Natural killer cell (primary cell): ENCODE measurements at regions not wholly inside any gene's neighbourhood (a gene's known extent, or its start where the extent isn't known, plus 50 kb on each side); places are given as distances from the start of the nearest gene placed in this dataset.

Source experiments
- ATAC-seq, 3 donors: fragments of 150-1000 bp in 2 of 3; fragments of 200-7000 bp in 1 of 3; cut with Tn5 transposase; 1 replicate in 1 of 3; 2 replicates in 2 of 3; pipeline ENCODE4 v1.10.0; 2021; ENCODE audit warnings: mild to moderate bottlenecking in 2 of 3, moderate library complexity in 2 of 3
- DNase-seq, 2 donors: peaks; one replicate each; pipeline versions ENCODE4 v3.0.0 to v3.0.0-alpha.2; 2013 to 2021; ENCODE audit warnings: mixed read lengths in 1 of 2
- H3K27ac ChIP-seq: one replicate; pipeline ENCODE4 v1.5.1; 2013; ENCODE audit warnings: mild to moderate bottlenecking, low read length
- H3K27me3 ChIP-seq: one replicate; pipeline ENCODE4 v1.6.1; 2013; ENCODE audit warnings: low read length; ENCODE audit not compliant: control insufficient read depth, insufficient read depth
- H3K36me3 ChIP-seq: one replicate; pipeline ENCODE4 v1.6.1; 2013; ENCODE audit warnings: low read length; ENCODE audit not compliant: control insufficient read depth, insufficient read depth
- H3K4me1 ChIP-seq: one replicate; pipeline ENCODE4 v1.6.1; 2013; ENCODE audit warnings: low read length; ENCODE audit not compliant: control insufficient read depth, insufficient read depth
- H3K4me3 ChIP-seq: one replicate; pipeline ENCODE4 v1.5.1; 2013; ENCODE audit warnings: low read length
- H3K9me3 ChIP-seq: one replicate; pipeline ENCODE4 v1.6.1; 2013; ENCODE audit warnings: low read length; ENCODE audit not compliant: control insufficient read depth, insufficient read depth
- H3K27ac Mint-ChIP-seq, 2 donors: one replicate each; pipeline ENCODE4 v1.8.0; 2022; ENCODE audit warnings: mild to moderate bottlenecking in 2 of 2, mixed read lengths in 2 of 2, moderate library complexity in 1 of 2
- H3K27me3 Mint-ChIP-seq, 2 donors: one replicate each; pipeline ENCODE4 v1.8.0; 2022; ENCODE audit warnings: low read depth in 2 of 2, mixed read lengths in 2 of 2
- H3K36me3 Mint-ChIP-seq: one replicate; pipeline ENCODE4 v1.8.0; 2022; ENCODE audit warnings: mixed read lengths
- H3K4me1 Mint-ChIP-seq, 2 donors: one replicate each; pipeline ENCODE4 v1.8.0; 2022; ENCODE audit warnings: mixed read lengths in 2 of 2
- H3K4me3 Mint-ChIP-seq: one replicate; pipeline ENCODE4 v1.8.0; 2022; ENCODE audit warnings: mild to moderate bottlenecking, moderate library complexity, mixed read lengths
- H3K9me3 Mint-ChIP-seq, 2 donors: one replicate each; pipeline ENCODE4 v1.8.0; 2022; ENCODE audit warnings: mixed read lengths in 2 of 2
- WGBS: methylation state at CpG from one replicate; pipeline ENCODE4 v1.1.7; 2013; ENCODE audit warnings: missing lambda C conversion rate; ENCODE audit not compliant: insufficient coverage; 5-methylcytosine and 5-hydroxymethylcytosine counted together
- intact Hi-C: fragments of 100-400 bp; cut with micrococcal nuclease; formaldehyde crosslinking; loops from one replicate; pipeline ENCODE4 v1.14.2; 2022
- TF ChIP-seq, protein P1 (sequence below): fragments of 200-600 bp; IDR thresholded peaks from one replicate; pipeline ENCODE4 v1.8.0; 2022; ENCODE audit warnings: antibody characterized with exemption

DNA sequence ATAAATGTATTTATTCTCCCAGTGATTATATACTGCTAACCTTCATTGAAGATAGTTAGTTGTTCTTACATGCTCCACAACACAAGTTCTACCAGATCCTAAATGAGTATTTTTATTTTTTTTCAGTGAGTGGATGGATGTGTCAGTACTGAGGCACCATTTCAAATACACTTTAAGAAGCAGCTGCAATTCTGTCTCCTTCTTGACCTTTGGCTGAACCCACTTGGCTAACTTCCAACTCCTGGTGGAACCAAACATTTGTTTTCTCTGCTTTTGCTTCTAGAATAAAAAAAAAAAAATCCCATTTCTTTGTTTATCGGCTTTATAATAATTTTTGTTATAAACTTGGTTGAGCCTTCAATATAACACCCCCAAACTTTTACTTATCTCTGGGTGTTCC, 458.3 kb upstream of the MAP3K7 start:
- H3K9me3 Mint-ChIP-seq, result peaks cover 0 to 5% of the 10 kb centered on the region in 2 donors
- no peaks in the 10 kb centered on the region for H3K36me3 Mint-ChIP-seq
- no CpG with 5 or more reads among the region's 1 CpG for WGBS

GRCh38 chr6:91043751-91044150, 456.9 kb upstream of the MAP3K7 start:
- TF ChIP-seq, protein P1, sequence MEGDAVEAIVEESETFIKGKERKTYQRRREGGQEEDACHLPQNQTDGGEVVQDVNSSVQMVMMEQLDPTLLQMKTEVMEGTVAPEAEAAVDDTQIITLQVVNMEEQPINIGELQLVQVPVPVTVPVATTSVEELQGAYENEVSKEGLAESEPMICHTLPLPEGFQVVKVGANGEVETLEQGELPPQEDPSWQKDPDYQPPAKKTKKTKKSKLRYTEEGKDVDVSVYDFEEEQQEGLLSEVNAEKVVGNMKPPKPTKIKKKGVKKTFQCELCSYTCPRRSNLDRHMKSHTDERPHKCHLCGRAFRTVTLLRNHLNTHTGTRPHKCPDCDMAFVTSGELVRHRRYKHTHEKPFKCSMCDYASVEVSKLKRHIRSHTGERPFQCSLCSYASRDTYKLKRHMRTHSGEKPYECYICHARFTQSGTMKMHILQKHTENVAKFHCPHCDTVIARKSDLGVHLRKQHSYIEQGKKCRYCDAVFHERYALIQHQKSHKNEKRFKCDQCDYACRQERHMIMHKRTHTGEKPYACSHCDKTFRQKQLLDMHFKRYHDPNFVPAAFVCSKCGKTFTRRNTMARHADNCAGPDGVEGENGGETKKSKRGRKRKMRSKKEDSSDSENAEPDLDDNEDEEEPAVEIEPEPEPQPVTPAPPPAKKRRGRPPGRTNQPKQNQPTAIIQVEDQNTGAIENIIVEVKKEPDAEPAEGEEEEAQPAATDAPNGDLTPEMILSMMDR, result no peak
- Histone ChIP-seq H3K4me3 (no peak overlapping the region), H3K27me3 (no peaks in the 10 kb centered on the region), H3K9me3 (no peaks in the 10 kb centered on the region), H3K27ac (no peak overlapping the region), H3K36me3 (no peaks in the 10 kb centered on the region), H3K4me1 (no peaks in the 10 kb centered on the region)
- no peaks in the 10 kb centered on the region for H3K4me1 Mint-ChIP-seq
- H3K4me3 Mint-ChIP-seq, result no peak overlapping the region
- intact Hi-C loops, result no loop called here
- H3K27ac Mint-ChIP-seq, result no peak overlapping the region
- 100% methylated on average over 2 of the region's 2 CpGs for WGBS
- H3K36me3 Mint-ChIP-seq, result no peaks in the 10 kb centered on the region
- peaks cover 0 to 5% of the 10 kb centered on the region in 2 donors for H3K9me3 Mint-ChIP-seq
- H3K27me3 Mint-ChIP-seq, result no peaks in the 10 kb centered on the region
- DNase-seq (no peak), ATAC-seq (no peak)

More for the DNA sequence above, 458.3 kb upstream of the MAP3K7 start:
- no peak overlapping the region for H3K27ac ChIP-seq
- no peaks in the 10 kb centered on the region for H3K27me3 Mint-ChIP-seq
- no peaks in the 10 kb centered on the region for H3K27me3 ChIP-seq
- DNase-seq, result no peak
- H3K4me1 ChIP-seq, result no peaks in the 10 kb centered on the region
- no peaks in the 10 kb centered on the region for H3K4me1 Mint-ChIP-seq
- no peaks in the 10 kb centered on the region for H3K36me3 ChIP-seq
- intact Hi-C loops, result no loop called here
- H3K4me3 Mint-ChIP-seq, result no peak overlapping the region
- no peak overlapping the region for H3K4me3 ChIP-seq
- no peaks in the 10 kb centered on the region for H3K9me3 ChIP-seq
- TF ChIP-seq, protein P1, result no peak
- no peak overlapping the region for H3K27ac Mint-ChIP-seq
- no peak for ATAC-seq

DNA sequence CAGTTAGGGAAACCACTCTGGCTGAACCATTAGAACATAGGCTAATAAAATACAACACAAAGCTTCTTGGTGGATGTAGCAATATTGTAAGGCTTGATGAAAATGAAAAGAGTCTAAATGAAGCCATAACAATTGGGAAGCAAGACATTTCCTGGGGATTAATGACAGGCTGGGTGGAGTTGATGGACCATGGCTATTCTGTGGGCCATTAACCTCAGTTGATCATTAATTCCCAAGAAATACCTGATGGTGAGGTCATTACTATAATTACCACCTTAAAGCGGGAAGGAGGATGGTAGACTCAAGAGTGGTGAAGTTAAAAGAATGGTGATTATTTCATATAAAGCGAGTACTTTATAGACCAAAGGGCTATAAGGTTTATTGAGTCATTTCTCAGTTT, 455.8 kb upstream of the MAP3K7 start:
- 91% methylated on average over 1 of the region's 2 CpGs for WGBS
- Histone ChIP-seq H3K9me3 (no peaks in the 10 kb centered on the region), H3K4me3 (no peak overlapping the region), H3K27ac (no peak overlapping the region), H3K4me1 (no peaks in the 10 kb centered on the region), H3K36me3 (no peaks in the 10 kb centered on the region), H3K27me3 (no peaks in the 10 kb centered on the region)
- TF ChIP-seq, protein P1, result no peak
- no peaks in the 10 kb centered on the region for H3K27me3 Mint-ChIP-seq
- H3K36me3 Mint-ChIP-seq, result no peaks in the 10 kb centered on the region
- H3K27ac Mint-ChIP-seq, result no peak overlapping the region
- peaks cover 0 to 5% of the 10 kb centered on the region in 2 donors for H3K9me3 Mint-ChIP-seq
- intact Hi-C loops, result no loop called here
- ATAC-seq (no peak), DNase-seq (no peak)
- H3K4me1 Mint-ChIP-seq, result no peaks in the 10 kb centered on the region
- no peak overlapping the region for H3K4me3 Mint-ChIP-seq

DNA sequence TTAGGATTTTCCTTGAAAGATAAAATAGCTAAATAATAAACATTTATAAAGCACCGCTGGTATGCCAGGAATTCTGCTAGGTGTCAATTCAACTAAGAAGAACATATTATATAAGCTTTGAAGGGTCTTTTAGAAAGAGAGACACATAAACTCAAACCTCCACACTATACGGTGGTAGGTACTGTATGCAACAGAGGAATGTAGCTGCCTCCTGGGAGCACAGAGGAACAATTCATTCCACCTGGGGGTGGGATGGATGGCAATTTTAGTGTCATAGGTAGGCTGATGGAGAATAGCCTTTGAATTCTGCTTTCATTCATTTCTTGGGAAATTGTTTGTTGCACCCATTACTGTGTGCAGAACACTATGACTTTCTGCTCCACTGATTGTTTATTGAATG, 447.1 kb upstream of the MAP3K7 start:
- no peaks in the 10 kb centered on the region for H3K36me3 ChIP-seq
- Mint-ChIP-seq H3K27me3 (peaks cover 0 to 8% of the 10 kb centered on the region in 2 donors), H3K36me3 (no peaks in the 10 kb centered on the region), H3K9me3 (peaks cover 2 to 4% of the 10 kb centered on the region in 2 donors), H3K4me1 (no peaks in the 10 kb centered on the region), H3K4me3 (no peak overlapping the region), H3K27ac (no peak overlapping the region)
- H3K4me3 ChIP-seq, result no peak overlapping the region
- DNase-seq, result no peak
- no peaks in the 10 kb centered on the region for H3K27me3 ChIP-seq
- ATAC-seq, result no peak
- H3K27ac ChIP-seq, result no peak overlapping the region
- TF ChIP-seq, protein P1, result no peak
- no peaks in the 10 kb centered on the region for H3K9me3 ChIP-seq
- intact Hi-C loops, result no loop called here
- WGBS, result no CpG with 5 or more reads among the region's 2 CpGs
- no peaks in the 10 kb centered on the region for H3K4me1 ChIP-seq
